T1000 (cell line): ENCODE measurements at regions not wholly inside any gene's neighbourhood (a gene's known extent, or its start where the extent isn't known, plus 50 kb on each side); places are given as distances from the start of the nearest gene placed in this dataset.

Experiments used
- DNase-seq: peaks from one replicate; lab custom pipeline; 2025; ENCODE audit warnings: mixed read lengths; lab: John Stamatoyannopoulos, UW

DNA sequence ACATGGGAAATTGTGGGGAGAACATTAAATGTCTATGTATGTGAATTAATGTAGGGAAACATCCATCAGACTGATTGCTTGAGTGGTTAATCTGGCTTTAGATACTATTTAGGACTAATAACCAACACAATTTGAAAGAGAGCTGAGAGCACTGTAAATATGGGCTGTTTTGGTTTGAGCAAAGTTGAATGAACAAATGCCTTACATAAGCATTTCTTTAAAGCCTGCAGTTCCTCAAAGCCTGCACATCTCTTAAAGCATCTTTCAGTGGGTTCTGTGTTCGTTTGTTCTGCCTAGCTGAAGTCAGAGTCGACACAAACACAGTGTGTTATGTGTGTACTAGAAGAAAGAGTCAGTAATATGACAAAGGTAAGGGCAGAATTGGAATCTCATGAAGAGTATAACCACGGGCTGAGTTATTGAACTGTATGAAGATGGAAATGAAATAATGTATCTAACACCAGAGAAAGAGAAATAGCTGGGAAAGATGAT, 350.0 kb downstream of the SIPA1L2 start:
- DNase-seq = no peak

DNA sequence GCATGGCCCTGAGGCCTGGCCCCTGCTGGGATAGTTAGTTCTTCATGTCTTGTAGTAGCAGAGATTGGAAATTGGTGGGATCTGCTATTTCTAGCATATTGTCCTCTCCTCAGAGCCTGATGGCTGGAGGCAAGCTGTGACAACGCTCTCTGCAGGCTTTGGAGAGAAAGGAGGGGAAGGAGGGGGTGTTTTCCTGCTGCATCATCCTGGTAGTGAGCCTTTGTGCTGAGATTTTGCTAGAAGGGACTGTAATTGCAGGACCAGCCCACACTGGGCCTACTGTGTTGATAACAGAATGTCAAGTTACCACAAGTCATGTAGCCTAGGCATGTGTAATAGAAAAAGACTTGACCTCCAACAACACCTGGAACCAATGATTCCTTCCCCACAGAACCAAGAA, 351.0 kb downstream of the SIPA1L2 start:
- DNase-seq = no peak

DNA sequence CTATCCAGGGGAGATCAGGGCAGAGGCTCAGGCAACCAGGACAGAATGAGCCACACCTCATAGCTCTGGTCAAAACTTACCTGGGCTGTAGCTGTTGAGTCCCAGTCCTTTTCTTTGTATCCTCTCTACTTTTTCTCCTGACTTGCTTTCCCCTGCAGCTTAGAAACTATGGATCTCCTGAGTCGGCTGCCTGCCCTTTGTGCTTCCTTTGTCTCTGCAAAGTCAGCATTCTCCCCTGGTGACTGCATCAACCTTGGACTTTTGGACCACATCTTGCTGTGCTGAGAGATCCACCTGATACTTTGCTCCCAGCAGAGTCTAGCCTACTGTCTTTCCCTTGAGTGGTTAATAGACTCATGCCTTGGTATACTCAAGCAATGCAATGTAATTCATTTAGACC, 353.3 kb downstream of the SIPA1L2 start:
- DNase-seq = no peak

DNA sequence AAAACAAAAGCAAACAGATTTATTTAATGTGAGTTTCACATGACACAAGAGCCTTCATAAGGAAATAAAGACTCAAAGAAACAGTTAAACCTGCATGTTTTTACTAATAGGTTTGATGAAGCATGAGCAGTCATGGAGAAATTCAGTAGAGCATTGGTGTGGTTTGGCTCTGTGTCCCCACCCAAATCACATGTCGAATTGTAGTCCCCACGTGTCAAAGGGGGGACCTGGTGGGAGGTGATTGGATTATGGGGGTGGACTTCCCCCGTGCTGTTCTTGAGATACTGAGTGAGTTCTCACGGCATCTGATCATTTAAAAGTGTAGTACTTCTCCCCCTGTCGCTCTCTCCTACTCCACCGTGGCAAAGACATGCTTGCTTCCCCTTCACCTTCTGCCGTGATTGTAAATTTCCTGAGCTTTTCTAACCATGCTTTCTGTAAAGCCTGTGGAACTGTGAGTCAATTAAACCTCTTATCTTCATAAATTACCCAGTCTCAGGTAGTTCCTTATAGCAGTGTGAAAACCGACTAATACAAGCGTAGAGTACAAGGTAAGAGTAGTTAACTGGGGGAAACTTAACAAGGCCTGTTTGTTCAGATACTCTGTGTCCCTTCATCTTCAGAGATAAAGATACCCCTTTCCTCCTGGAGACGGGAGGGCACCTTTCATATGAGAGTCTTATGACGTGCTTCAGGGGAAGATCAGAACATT, 354.8 kb downstream of the SIPA1L2 start:
- no peak for DNase-seq

DNA sequence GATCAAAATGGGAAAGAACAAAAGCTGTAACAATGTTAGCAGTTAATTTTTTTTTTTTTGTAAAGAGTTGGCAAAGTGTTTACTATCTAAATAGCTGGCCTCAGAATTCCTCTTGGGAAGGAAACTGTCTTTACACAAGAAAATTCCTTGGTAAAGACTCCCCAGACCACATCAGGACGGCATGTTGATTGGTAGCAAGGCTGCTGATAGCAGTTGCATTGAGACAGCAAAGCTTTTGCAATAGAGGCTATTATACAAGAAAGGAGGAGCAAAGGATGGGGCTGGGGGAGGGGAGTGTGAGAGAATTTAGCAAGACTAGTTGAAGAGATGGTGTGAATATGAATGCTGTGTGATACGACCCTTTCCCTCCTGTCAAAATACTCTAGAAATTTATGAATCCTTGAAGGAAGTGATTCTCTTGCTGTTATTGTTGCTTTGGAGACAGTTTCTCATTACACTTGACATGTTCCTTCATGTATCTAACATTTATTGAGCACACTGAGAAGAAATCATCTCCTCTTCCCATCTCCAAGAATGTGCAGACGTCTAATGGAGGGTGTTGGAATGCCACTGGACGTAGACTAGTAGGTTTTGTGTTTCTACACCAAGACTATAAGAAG, 355.6 kb downstream of the SIPA1L2 start:
- DNase-seq = no peak

DNA sequence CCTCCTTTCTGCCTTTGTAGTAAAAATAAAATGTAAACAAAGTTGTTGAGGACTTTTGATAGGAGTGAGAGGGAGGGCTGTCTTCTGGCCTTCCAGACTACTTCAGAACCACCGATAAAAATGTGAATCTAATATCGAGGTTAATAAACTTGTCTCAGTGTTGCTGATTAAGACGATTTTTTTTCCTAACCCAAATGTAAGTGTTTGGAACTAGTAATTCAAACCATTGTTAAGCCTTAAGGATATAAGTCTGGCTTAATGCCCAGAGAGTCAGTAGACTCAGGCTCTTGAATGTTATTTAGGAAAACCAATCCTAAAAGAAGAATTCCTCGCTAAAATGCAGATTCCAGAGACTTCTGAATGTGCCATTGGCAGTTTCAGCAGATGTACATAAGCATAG, 356.9 kb downstream of the SIPA1L2 start:
- no peak for DNase-seq

DNA sequence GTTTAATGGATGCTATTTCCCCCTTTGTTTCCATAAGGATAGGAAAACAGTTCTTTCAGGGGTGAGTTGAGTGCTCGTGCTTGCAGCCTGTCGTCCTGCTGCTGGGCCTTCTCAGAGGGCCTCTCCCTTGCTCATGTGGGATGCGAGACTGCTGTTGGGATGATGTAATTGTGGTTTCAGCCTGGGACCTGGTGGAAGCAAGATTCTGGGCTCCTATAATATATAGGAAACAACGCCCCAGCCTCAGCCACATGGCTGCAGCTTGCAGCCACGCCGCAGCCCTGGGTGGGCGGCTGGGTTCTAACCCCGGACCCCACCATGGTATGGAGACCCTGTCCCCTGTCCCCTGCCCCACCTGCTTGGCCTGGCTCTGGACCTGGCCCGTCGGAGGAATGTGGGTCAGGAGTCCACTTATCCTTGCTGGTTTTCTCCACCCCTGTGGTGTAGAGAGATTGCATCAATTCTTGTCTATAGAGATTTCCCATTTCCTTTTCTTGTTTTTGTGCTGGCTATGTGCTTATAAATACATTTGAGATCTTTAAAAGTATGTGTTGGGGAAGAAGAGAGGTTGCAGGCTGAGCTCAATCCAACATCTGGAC, 357.8 kb downstream of the SIPA1L2 start:
- DNase-seq = no peak

DNA sequence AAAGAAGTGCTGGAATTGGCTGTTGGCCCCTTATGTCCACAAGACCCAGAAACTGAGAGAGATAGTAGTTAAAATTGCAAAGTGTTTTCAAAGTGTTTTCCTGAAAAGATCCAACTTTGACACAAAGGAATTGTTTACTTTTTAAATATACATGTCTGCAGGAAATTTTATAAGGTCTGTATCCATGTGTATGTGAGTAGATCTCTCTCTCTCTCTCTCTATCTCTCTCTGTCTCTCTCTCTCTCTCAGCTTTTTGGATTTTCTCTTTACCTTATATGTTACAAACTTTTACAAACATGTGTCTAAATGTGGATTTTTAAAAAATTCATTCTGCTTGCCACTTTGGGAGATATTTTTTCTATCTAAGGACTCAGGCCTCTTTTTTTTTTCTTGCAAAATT, 358.6 kb downstream of the SIPA1L2 start:
- DNase-seq = no peak

DNA sequence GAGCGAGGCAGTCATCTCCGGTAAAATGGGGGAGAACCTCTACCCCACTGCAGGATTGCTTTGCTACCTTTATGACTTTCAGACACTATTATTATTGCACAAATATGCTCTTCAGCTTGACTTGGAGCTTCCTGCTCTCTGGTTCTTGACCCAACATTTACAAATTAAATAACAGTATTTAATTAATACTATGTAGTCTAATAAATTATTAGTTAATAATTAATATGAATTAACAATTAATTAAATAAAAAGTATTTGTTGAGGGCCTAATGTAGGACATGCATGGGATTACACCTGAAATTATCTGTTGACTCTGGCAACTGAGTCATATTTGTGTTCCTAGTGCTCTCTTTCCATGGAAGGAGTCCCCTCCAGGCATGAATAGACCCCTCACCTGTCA, 359.9 kb downstream of the SIPA1L2 start:
- DNase-seq = no peak

DNA sequence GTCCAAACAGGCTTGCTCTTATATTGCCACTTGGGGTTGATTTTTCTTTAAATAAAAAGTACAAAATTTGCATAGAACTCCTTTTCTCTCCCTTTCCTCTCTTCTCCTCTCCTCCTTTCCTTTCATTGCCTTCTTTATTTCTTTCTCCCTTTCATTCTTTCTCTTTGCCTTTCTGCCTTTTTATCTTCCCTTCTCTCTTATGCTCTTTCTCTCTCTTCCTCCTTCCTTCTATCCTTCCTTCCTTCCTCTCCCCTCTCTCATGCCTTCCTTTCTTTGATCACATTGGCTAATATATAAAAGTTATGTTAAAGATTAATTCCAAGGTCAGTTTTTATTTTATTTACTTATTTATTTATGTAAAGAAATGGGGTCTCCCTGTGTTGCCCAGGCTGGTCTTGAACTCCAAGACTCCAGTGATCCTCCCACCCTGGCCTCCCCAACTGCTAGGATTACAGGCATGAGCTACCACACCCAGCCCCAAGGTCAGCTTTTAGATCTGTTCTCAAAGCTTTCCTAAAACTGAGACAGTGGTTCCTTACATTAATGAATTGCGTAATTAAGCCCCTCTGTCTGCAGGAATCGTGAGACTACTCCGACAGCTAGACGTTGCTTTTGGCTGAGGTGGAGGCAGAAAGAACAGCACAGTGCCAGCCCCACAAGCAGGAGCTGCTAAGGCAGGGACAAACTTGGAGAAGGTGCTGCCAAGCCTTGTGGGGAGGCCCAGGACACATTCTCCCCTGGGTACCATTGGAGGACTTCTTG, 361.9 kb downstream of the SIPA1L2 start:
- DNase-seq = no peak

DNA sequence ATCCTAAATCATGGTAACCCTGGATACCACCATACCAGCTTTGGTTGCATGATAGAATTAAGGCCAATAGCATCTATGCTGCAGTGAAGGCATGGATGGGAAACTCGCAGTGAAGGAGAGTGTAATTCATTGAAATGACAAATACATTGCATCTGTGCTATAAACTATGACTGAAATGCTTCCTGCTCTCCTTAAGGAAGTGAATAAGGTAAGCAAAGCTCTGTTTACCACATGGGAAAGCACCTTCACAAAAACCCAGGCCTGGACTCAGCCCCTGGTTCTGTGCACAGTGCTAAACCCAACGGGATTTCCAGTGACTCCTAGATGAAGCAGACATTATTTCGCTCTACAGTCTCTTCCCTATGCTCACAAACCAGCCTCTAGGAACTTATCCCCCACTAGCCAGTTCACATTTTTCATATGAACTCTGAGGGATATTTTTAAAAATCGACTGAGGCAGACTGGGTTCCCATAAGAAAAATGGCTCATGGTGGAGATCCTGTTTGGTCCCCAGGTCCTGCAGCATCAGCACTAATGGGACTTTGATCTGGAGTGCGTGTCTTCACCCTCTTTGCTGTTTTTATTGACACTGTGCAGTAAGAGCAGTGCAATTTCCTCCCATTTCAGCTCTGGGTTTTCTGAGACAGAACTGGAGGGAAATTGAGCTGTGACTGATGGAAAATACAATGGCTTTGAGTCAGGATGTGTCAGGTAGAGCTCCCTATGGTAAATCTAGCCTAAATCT, 362.7 kb downstream of the SIPA1L2 start:
- DNase-seq = no peak

DNA sequence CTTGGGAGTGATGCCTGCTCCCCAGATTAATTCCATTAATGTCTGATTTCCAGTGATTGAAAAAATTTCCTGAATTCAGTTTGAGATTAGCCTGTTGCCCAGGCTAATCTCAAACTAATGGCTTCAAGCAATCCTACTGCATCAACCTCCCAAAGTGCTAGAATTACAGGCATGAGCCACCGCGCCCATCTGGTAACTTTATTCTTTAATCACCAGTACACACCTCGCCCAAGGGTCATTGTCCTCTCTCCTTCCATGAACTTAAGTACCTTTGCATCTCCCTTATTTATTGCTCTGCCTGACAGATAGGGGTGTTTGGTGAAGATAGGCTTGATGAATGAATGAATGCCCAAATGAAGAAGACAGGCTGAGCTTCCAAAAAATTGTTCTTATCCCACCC, 366.5 kb downstream of the SIPA1L2 start:
- DNase-seq = no peak

DNA sequence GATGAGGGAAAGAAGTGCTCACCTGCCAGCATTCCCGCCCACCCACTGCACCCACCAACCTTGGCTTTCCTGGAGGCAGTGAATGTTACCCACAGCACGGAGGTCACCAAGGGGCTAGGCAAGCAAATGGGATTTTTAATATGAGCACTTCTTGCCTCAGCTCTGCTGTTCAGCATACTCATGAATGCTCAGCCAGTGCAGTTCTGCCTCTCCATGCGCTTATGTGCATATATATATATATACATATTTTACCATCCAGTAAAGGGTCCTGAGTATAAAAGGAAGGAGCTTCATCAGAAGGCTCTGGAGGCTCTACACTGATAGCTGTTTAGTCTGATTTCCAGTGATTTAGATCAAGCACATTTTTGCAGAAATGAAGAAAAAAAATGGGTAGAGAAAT, 366.9 kb downstream of the SIPA1L2 start:
- no peak for DNase-seq

DNA sequence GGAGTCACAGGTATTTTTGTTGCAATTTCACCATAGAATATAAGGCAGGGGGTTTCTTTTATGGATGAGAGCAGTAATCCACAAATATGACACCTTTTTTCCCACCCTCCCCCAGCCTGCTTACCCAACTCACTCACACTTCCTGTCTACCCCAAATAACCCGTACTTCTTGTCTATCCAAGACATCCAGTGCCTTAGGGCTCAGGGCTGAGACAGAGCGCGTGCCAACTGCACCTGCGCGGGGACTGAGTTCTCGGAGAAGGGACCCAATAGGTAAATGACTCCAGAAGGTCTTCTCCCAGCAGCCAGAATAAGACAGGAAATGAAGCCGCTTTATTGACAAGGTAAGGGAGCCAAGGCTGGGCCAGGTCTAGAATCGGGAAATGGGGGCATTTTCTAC, 369.1 kb downstream of the SIPA1L2 start:
- DNase-seq = no peak

DNA sequence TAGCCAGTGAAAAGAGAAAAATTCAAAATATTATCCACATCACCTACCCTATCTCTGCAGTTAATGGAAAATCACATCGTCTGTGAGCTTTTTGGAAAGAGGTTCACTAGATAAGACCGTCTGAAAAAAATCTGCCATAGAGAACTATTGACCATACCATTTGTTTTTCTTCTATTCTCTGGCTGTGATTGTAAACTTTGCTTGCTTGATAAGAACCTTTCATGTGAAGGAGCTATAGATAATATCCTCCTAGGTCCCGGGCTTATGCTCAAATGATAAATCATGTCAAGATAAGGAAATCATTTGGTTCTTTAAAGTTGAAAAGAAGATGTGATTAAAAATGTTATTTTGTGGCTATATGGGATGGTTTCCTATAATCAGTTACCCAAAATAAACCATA, 369.9 kb downstream of the SIPA1L2 start:
- no peak for DNase-seq

DNA sequence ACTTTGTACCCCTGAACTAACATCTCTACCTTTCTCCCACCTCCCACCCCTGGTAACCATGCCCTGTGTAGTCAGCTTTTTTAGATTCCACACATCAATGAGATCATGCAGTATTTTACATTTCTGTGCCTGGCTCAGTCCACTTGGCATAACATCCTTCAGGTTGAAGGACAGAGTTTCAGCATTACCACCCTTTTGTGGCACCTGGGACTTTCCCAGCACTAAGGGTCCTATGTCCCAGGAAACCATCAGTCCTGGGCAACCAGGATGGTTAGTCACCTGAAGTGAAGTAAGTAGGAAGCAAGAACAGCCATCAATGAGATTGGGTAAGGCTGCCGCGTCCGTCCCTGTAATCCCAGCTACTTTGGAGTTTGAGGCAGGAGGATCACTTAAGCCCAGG, 370.6 kb downstream of the SIPA1L2 start:
- DNase-seq = no peak

DNA sequence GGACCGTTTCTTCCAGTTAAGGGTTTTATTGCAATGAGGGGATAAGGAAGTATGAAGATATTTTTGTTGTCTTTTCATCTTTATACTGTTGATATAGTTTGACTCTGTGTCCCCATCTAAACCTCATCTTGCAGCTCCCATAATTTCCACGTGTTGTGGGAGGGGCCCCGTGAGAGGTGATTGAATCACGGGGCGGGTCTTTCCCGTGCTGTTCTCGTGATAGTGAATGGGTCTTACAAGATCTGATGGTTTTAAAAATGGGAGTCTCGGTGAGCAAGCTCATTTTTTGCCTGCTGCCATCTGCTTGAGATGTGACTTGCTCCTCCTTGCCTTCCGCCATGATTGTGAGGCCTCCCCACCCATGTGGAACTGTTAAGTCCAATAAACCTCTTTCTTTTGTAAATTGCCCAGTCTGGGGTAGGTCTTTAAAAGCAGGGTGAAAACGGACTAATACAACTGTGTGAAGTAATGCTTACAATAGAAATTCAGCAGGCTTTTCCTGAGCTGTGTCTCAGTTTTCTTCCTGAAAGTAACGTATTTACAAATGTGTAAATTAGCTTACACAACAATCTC, 377.3 kb downstream of the SIPA1L2 start:
- DNase-seq = no peak

DNA sequence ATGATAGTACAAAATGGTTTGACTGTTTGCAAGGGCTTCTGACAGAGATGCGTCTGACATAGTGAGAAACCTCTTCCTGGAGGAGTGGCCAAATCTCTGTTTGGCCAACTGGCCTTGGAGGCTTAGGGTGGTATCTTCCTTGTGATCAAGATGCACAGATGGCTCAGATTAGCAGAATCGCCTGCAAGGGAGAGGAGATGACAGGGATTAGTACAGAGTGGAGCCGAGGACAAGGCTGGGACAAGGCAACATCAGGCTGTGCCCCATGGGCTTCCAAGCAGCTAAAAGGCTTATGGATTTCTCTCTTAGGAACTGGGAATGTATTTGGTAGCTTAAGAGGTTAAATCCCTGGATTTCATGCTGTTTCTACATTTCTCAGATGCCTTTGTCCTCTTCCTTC, 379.1 kb downstream of the SIPA1L2 start:
- no peak for DNase-seq

DNA sequence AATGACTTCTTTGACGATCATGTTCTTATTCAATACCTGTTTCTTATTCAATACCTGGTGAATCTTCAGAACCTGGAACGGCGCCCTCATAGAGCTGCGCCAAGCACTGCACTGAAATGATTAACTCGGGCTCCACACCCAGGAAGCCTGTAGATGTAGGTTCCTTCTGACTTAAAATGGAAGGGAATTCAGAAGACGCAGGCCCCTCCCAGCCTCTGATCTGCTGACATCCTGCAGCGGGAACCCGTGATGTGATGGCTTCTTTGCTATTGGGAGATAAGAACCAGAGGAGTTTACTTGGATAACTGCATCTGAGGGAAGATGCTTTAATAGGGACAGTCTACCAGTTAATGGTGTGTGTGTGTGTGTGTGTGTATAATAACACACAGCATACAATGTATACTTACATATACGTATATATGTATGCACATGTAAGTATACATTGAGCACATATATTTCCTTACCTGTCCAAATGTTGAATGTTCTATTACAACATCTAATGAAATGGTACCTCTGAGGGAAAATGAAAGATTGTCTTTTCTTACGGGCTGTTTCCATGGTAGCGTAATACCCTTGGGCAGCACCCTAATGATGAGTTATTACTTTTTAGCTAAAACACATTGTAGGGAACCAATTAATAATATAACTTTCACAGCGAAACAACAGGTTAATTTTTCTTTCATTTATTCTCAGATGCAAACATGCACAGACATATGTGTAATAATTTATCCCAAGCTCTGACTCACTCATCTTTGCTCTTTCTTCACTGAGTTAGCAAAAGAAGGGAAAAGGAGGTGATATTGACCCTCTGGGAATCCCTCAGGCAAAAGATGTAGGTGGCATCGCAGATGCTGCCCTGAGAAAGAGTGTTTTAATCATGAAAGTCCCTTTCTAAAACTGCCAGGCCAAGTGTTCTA, 379.8 kb downstream of the SIPA1L2 start:
- DNase-seq = no peak

DNA sequence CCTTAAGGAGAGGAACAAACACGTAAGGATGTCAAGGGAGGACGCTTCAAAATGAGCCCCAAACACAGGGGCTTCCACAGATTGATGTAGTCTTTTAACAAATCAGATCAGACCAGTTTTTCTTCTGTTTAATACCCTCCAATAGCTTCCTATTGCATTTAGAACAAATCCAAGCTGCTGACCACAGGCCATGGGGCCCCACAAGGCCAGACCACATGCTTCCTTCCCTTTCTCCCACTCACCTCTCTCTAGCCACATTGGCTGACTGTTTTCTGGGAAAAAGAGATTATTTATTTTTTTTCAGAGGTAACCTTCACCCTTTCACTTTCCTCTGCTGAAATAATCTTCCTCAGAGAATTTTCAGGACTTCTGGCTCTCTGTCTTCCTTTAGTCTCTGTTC, 380.6 kb downstream of the SIPA1L2 start:
- DNase-seq = no peak
